HG03460 (cell line): ENCODE measurements at regions not wholly inside any gene's neighbourhood (a gene's known extent, or its start where the extent isn't known, plus 50 kb on each side); places are given as distances from the start of the nearest gene placed in this dataset.

Experiments
- ATAC-seq: cut with Tn5 transposase; IDR thresholded peaks from one replicate; pipeline ENCODE4 v1.9.1; 2021; ENCODE audit not compliant: unreplicated experiment

GRCh38 chr2:15701341-15701907 lies 109.8 kb downstream of the DDX1 start:
- ATAC-seq = no peak

- no peak for ATAC-seq
Measured at GRCh38 chr2:15701991-15702390, 110.3 kb downstream of the DDX1 start.

DNA sequence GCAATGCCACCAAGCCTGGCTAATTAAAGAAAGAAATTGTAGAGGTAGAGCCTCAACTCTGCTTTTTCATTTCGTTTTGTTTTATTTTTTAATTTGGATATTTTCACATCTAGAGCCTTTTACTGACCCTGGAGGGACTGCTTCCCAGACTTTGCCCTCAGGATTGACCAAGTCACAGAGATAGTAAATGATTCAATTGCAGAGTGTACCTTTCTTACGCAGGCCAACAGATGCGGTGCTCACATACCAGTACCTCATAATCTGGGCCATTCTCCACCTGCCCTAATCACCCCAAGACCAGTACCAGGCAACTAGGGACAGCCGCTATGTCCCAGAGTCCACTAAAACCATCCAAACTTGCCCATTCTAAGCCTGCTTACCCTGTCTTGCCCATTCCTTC lies 110.8 kb downstream of the DDX1 start:
- ATAC-seq = no peak

DNA sequence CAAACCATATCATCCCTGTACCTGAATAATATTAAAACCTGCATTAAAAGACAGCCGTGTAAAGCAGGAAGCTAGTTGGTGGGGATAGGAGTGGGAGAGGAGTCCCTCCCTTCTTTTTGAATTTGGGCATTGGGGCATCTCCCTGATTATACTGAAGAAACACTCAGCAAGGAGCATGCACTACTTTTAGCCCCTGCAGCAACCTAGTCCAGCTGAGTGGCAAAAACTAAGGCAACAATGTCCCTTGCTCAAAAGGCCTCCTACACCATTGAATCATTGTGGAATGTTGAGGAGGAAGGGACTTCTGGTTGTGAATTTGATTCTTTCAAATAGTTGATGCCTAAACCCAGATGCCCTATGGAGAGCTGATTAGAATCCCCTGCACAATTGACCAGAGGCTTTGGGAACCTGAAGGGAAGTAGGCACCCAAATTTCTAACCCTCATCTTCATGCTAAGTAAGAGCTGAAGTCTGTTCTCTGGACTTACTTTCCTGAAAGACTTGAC lies 111.7 kb downstream of the DDX1 start:
- no peak for ATAC-seq

DNA sequence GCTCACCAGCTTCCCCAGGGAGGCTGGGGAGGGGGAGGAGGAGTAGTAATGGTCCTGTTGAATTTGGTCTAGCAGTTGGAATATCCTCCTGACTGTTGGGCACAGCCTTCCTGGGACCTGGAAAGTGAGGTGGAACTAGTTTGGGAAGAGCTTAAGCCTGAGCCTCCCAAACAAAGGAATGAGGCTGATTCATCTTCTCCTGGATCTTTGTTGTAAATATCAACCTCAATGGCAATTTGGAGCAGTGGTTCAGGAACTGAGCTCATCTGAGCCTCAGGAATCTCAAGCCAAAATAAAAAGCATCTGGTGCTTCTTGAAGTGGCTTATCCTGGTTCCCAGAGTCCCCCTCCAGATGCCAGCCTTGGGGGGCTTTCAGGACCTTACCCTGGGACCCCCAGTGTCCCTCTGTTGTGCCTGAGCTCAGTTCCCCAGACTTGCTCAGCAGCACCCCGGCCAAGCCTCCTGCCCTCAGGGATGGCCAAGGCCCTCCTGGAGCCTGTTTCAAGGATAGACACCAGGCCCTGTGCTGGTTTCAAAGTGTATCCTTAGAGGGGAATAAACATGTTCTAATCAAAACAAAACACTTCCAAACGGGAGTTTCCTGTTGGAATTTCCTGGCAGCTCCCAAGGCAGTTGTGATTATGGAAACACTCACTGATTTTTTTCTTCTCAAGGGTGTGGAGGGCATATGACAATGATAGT lies 112.6 kb downstream of the DDX1 start:
- no peak for ATAC-seq

DNA sequence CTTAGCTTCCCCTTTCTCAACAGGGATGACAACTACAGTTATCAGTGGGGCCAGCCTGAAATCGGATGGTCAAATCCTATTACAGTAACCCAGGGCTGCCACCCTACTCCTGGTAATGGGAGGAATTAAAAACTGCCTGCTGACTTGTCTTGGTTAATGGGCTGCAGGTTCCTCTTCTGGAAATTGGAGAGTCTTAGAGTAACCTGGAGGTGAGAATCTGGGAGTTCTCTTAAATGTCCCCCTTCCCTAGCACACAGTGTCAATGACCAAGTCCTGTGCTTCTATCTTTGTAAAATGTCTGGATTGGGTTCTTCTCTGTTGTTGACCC lies 113.1 kb downstream of the DDX1 start:
- ATAC-seq = no peak

DNA sequence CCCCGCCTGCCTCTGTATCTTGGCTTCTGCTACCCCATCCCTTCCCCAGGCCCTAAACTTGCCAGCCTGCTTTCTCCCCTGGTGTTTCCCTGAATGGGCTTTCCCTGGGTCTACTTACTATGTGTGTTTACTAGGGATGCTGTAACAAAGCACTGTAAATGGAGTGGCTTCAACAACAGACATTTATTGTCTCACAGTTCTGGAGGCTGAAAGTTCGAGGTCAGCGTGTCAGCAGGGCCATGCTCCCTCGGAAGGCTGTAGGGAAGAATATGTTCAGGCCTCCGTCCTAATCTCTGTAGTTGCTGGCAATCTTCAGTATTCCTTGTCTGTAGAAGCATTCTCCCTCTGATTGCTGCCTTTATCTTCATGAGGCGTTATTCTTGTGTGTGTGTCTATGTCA lies 113.6 kb downstream of the DDX1 start:
- ATAC-seq = no peak

DNA sequence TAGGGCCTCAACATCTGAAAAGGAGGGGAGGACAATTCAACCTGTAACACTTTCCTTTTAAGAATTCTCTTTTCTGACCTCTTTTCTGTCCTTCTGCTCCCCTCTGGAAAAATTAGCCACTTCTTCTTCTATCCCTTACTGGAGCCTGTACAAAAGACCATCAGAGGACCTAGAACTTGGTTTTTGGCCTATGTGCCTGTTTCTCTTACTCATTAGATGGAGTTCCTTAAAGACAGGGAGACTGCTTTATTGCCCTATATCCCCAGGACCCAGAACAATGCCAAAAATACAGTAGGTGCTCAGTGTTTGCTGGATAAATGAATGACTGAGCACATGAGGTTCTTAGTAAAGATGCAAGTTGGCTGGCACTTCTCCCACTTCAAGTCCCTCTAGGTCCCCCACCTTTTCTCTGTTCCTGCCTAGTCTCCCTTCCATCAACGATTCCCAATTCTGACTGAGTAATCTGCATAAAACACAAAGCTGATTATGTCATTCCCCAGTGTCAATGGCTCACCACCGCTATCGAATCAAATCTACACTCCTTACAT lies 114.2 kb downstream of the DDX1 start:
- ATAC-seq = no peak

- ATAC-seq = no peak
Measured at GRCh38 chr2:15706424-15706823, 114.8 kb downstream of the DDX1 start.

GRCh38 chr2:15706986-15707632 lies 115.4 kb downstream of the DDX1 start:
- ATAC-seq = no peak

- no peak for ATAC-seq
Measured at GRCh38 chr2:15708161-15708560, 116.5 kb downstream of the DDX1 start.

GRCh38 chr2:15708865-15709820 lies 117.5 kb downstream of the DDX1 start:
- ATAC-seq = no peak

GRCh38 chr2:15711126-15711860 lies 119.6 kb downstream of the DDX1 start:
- no peak for ATAC-seq

GRCh38 chr2:15712551-15713342 lies 121.1 kb downstream of the DDX1 start:
- ATAC-seq = no peak

DNA sequence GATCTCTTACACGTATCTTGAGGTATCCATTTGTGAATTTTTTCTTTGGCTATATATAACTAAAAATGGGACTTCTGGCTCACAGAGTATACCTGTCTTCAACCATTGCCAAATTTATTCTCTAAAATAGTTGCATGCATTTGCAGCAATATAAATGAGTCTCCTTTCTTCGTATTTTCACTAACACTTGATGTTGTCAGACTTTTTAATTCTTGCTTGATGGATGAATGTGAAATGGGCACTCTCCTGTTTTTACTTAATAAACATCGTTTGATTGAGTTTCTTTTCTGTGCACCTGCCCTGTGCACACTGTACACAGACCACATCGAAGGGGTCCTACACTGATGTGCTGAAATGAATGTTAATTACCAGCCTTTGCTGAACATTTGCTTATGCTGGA lies 121.8 kb downstream of the DDX1 start:
- no peak for ATAC-seq

DNA sequence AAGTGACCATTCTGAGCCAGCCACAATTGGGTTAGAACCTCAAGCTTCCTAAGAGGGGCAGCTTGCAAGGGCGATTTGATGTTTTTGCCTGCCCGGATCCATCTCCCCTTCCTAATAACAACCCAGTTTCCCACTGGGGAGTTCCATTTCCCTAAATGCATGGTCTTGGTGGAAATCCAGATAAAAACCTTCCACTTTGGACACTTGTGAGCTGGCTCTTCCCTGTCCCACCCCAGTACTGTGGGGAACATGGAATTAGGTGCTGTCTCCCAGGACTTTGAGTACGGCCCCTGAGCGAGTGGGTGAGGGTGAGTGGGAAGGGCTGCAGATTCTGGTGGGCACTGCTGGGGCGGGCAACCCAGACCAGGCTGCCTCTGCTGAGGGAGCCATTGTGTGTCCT lies 122.3 kb downstream of the DDX1 start:
- ATAC-seq = no peak

GRCh38 chr2:15714609-15715008 lies 122.9 kb downstream of the DDX1 start:
- ATAC-seq = no peak

DNA sequence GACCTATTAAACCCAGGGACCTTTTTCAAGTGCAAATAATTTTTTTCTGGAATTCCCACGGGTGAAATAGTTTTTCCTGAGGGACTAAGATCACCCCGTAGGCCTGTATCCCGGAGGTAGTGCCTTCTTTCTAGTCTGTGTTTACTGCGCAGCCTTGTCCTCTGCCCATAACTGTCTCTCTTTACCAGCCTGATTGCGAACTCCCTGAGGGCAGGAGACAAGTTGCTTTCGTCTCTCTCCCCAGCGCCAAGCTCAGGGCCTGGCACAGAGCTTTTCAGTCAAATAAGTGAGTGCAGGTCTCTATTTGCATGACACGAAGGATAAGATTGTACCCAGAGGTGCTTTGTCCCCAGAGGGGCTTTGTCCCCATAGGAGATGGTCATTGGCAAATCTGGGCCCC lies 123.9 kb downstream of the DDX1 start:
- ATAC-seq = no peak

- no peak for ATAC-seq
Measured at GRCh38 chr2:15718103-15718943, 126.7 kb downstream of the DDX1 start.
